IPS DF 19.7 (cell line): ENCODE measurements at regions not wholly inside any gene's neighbourhood (a gene's known extent, or its start where the extent isn't known, plus 50 kb on each side); places are given as distances from the start of the nearest gene placed in this dataset.
A peak's percentile ranks its signal among the peaks of the same experiment; 100 is the strongest.
"Not testable (repeated sequence)": the region's sequence is repeated elsewhere in the genome, so short reads cannot be mapped to it uniquely, and the experiment has no call there.

Experiments
- DNase-seq: peaks from one replicate; pipeline ENCODE4 v3.0.0-alpha.2; 2013; ENCODE audit warnings: low read depth, low spot score

GRCh38 chr1:174105086-174105485, 54.2 kb upstream of the RABGAP1L start:
- DNase-seq: no peak

- no peak for DNase-seq
Measured at GRCh38 chr1:174103766-174104165, 55.6 kb upstream of the RABGAP1L start.

GRCh38 chr1:174101976-174102375, 57.3 kb upstream of the RABGAP1L start:
- not testable (repeated sequence) for DNase-seq

GRCh38 chr1:174097426-174097825, 61.9 kb upstream of the RABGAP1L start:
- DNase-seq: no peak

- DNase-seq: not testable (repeated sequence)
Measured at GRCh38 chr1:174093789-174094188, 65.5 kb upstream of the RABGAP1L start.

GRCh38 chr1:174090471-174090870, 68.3 kb upstream of the RC3H1 start:
- DNase-seq: no peak

- no peak for DNase-seq
Measured at GRCh38 chr1:174080819-174081218, 58.7 kb upstream of the RC3H1 start.

GRCh38 chr1:174079796-174080195, 57.6 kb upstream of the RC3H1 start:
- DNase-seq: no peak

- DNase-seq: not testable (repeated sequence)
Measured at GRCh38 chr1:174078916-174079315, 56.8 kb upstream of the RC3H1 start.

- DNase-seq: peak; percentile 9
Measured at GRCh38 chr1:174077749-174078490, 55.8 kb upstream of the RC3H1 start.

- no peak for DNase-seq
Measured at GRCh38 chr1:174075245-174075692, 53.1 kb upstream of the RC3H1 start.

- DNase-seq: no peak
Measured at GRCh38 chr1:174074757-174075156, 52.6 kb upstream of the RC3H1 start.

- no peak for DNase-seq
Measured at GRCh38 chr1:174072581-174072980, 50.4 kb upstream of the RC3H1 start.
